ENCODE measurements at regions not wholly inside any gene's neighbourhood (a gene's known extent, or its start where the extent isn't known, plus 50 kb on each side); places are given as distances from the start of the nearest gene placed in this dataset.

GRCh38 chr5:8013948-8014710 lies 145.2 kb downstream of the MTRR start:
- Mint-ChIP-seq H3K27me3 (ENCODE audit: low read depth) (peaks cover 3% of the 10 kb centered on the region), H3K4me3 (no peak overlapping the region), H3K4me1 (ENCODE audit: low read depth) (no peaks in the 10 kb centered on the region), H3K9me3 (peaks cover 7% of the 10 kb centered on the region), H3K36me3 (ENCODE audit: insufficient read depth) (no peaks in the 10 kb centered on the region)
- ATAC-seq = no peak
- DNase-seq = no peak

DNA sequence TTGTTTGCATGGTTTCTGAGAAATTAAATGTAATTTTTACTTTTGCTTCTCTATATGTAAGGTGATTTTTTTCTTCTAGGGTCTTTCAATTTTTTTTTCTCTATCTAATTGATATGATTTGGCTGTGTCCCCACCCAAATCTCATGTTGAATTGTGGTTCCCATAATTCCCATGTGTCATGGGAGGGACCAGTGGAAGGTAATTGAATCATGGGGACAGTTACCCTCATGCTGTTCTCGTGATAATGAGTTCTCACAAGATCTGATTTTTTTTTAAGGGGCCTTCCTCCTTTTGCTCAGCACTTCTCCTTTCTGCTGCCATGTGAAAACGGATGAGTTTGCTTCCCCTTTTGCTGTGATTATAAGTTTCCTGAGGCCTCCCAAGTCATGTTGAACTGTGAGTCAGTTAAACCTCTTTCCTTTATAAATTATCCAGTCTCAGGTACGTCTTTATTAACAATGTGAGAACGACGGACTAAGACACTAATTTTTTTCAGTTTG lies 150.8 kb downstream of the MTRR start:
- Mint-ChIP-seq H3K27me3 (ENCODE audit: low read depth) (no peaks in the 10 kb centered on the region), H3K9me3 (peaks cover 7% of the 10 kb centered on the region), H3K4me3 (no peak overlapping the region), H3K36me3 (ENCODE audit: insufficient read depth) (no peaks in the 10 kb centered on the region), H3K4me1 (ENCODE audit: low read depth) (no peaks in the 10 kb centered on the region)
- no peak for ATAC-seq
- no peak for DNase-seq

- Mint-ChIP-seq H3K4me3 (no peak overlapping the region), H3K4me1 (ENCODE audit: low read depth) (no peaks in the 10 kb centered on the region), H3K9me3 (peaks cover 7% of the 10 kb centered on the region), H3K27me3 (ENCODE audit: low read depth) (no peaks in the 10 kb centered on the region), H3K36me3 (ENCODE audit: insufficient read depth) (no peaks in the 10 kb centered on the region)
- DNase-seq = no peak
- no peak for ATAC-seq
These were observed 152.0 kb downstream of the MTRR start for GRCh38 chr5:8020861-8021514.

GRCh38 chr5:8028243-8028642 lies 159.3 kb downstream of the MTRR start:
- no peaks in the 10 kb centered on the region for H3K4me1 Mint-ChIP-seq (ENCODE audit: low read depth)
- no peaks in the 10 kb centered on the region for H3K9me3 Mint-ChIP-seq
- no peak for DNase-seq
- H3K27me3 Mint-ChIP-seq (ENCODE audit: low read depth) = no peaks in the 10 kb centered on the region
- no peak for ATAC-seq
- H3K36me3 Mint-ChIP-seq (ENCODE audit: insufficient read depth) = no peaks in the 10 kb centered on the region
- H3K4me3 Mint-ChIP-seq = no peak overlapping the region

- Mint-ChIP-seq H3K9me3 (no peaks in the 10 kb centered on the region), H3K4me3 (no peak overlapping the region)
These were observed 164.3 kb downstream of the MTRR start for GRCh38 chr5:8033261-8033660.

DNA sequence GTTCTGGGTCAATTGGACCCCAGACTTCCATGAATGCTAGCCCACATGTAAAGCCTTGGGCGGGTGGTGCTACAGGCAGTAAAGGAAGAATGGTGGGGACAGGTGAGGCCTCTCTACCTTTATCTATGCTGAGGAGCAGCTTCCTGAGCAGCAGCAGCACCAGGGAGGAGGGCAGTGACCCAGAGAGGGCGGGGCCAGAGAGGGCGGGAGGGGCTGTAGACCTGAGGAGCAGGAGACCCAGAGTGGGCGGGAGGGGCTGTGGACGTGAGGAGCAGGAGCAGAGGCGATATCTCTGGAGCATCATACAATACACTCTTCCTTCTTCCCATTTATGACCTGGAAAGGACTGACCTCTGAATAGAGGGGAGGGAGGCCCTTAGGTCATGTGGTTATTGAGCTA lies 165.9 kb downstream of the MTRR start:
- Mint-ChIP-seq H3K27me3 (ENCODE audit: low read depth) (no peaks in the 10 kb centered on the region), H3K36me3 (ENCODE audit: insufficient read depth) (no peaks in the 10 kb centered on the region), H3K4me3 (no peak overlapping the region), H3K9me3 (peaks cover 2% of the 10 kb centered on the region), H3K4me1 (ENCODE audit: low read depth) (no peaks in the 10 kb centered on the region)
- ATAC-seq (no peak), DNase-seq (no peak)

More at GRCh38 chr5:8033261-8033660, 164.3 kb downstream of the MTRR start:
- H3K27me3 Mint-ChIP-seq (ENCODE audit: low read depth) = no peaks in the 10 kb centered on the region
- DNase-seq (no peak), ATAC-seq (no peak)
- no peaks in the 10 kb centered on the region for H3K36me3 Mint-ChIP-seq (ENCODE audit: insufficient read depth)
- no peaks in the 10 kb centered on the region for H3K4me1 Mint-ChIP-seq (ENCODE audit: low read depth)

GRCh38 chr5:8048920-8049319 lies 180.0 kb downstream of the MTRR start:
- Mint-ChIP-seq H3K27me3 (ENCODE audit: low read depth) (no peaks in the 10 kb centered on the region), H3K4me3 (no peak overlapping the region)

DNA sequence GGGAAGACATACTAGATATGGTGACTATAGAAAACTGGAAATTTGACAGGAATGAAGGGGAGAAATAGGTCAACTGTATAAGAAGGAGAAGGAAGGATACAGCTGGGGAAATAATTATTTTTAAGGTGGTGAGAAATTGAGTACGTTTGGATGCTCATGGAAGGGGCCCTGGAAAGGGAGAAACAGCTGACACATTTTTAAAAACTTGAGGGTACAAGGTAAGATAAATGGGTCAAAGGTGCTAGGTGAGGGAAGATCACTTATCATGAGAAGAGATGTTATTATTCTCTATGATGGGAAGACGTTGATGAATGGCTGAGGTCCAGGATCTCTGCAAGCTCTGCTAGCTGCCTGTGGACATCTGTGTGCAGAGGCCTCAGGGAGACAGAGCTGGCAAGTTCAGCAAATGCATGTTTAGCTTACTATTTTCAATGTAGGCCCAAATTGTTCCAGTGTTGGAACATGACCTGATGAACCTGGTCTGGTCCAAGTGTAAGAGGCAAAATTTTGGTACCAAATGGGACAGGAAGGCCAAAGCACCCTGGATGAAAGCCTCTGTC lies 181.7 kb downstream of the MTRR start:
- Mint-ChIP-seq H3K4me1 (ENCODE audit: low read depth) (no peaks in the 10 kb centered on the region), H3K9me3 (peaks cover 17% of the 10 kb centered on the region), H3K4me3 (no peak overlapping the region), H3K27me3 (ENCODE audit: low read depth) (no peaks in the 10 kb centered on the region), H3K36me3 (ENCODE audit: insufficient read depth) (no peaks in the 10 kb centered on the region)
- DNase-seq = no peak
- ATAC-seq = no peak

More at GRCh38 chr5:8048920-8049319, 180.0 kb downstream of the MTRR start:
- ATAC-seq = no peak
- Mint-ChIP-seq H3K4me1 (ENCODE audit: low read depth) (no peaks in the 10 kb centered on the region), H3K36me3 (ENCODE audit: insufficient read depth) (no peaks in the 10 kb centered on the region), H3K9me3 (peaks cover 17% of the 10 kb centered on the region)
- no peak for DNase-seq

DNA sequence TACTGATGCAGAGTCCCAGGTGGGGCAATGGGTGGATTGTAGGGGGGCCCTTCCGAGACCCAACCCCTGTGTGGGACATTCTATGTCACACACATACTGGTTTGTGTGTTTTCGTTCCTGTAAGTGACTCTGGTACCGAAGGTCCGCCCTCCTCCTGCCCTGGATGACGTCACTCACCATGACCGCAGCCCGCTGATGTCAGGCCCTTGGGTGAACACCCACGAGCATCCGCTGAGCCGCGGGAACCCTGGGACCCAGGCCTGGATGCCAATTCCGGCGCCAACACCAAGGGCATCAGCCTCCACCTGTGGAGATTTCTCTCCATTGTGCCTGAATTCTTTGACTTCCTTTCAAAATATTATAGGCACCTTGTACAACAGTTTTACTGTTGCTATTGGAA lies 184.3 kb downstream of the MTRR start:
- Mint-ChIP-seq H3K36me3 (ENCODE audit: insufficient read depth) (no peaks in the 10 kb centered on the region), H3K27me3 (ENCODE audit: low read depth) (no peaks in the 10 kb centered on the region), H3K4me3 (no peak overlapping the region), H3K4me1 (ENCODE audit: low read depth) (no peaks in the 10 kb centered on the region), H3K9me3 (peaks cover 21% of the 10 kb centered on the region)
- DNase-seq (no peak), ATAC-seq (no peak)

- peaks cover 4% of the 10 kb centered on the region for H3K9me3 Mint-ChIP-seq
- H3K27me3 Mint-ChIP-seq (ENCODE audit: low read depth) = no peaks in the 10 kb centered on the region
- H3K4me1 Mint-ChIP-seq (ENCODE audit: low read depth) = no peaks in the 10 kb centered on the region
- no peak for DNase-seq
- ATAC-seq = no peak
- no peaks in the 10 kb centered on the region for H3K36me3 Mint-ChIP-seq (ENCODE audit: insufficient read depth)
- no peak overlapping the region for H3K4me3 Mint-ChIP-seq
These were observed 188.8 kb downstream of the MTRR start for GRCh38 chr5:8057769-8058168.

GRCh38 chr5:8058616-8059190 lies 189.8 kb downstream of the MTRR start:
- no peaks in the 10 kb centered on the region for H3K36me3 Mint-ChIP-seq (ENCODE audit: insufficient read depth)
- DNase-seq = no peak
- no peak overlapping the region for H3K4me3 Mint-ChIP-seq
- H3K27me3 Mint-ChIP-seq (ENCODE audit: low read depth) = no peaks in the 10 kb centered on the region
- no peaks in the 10 kb centered on the region for H3K4me1 Mint-ChIP-seq (ENCODE audit: low read depth)
- no peak for ATAC-seq
- H3K9me3 Mint-ChIP-seq = peaks cover 4% of the 10 kb centered on the region

GRCh38 chr5:8059337-8059736 lies 190.4 kb downstream of the MTRR start:
- DNase-seq (no peak), ATAC-seq (no peak)
- H3K9me3 Mint-ChIP-seq = peaks cover 8% of the 10 kb centered on the region
- no peaks in the 10 kb centered on the region for H3K36me3 Mint-ChIP-seq (ENCODE audit: insufficient read depth)
- H3K27me3 Mint-ChIP-seq (ENCODE audit: low read depth) = peaks cover 3% of the 10 kb centered on the region
- no peak overlapping the region for H3K4me3 Mint-ChIP-seq
- H3K4me1 Mint-ChIP-seq (ENCODE audit: low read depth) = no peaks in the 10 kb centered on the region

DNA sequence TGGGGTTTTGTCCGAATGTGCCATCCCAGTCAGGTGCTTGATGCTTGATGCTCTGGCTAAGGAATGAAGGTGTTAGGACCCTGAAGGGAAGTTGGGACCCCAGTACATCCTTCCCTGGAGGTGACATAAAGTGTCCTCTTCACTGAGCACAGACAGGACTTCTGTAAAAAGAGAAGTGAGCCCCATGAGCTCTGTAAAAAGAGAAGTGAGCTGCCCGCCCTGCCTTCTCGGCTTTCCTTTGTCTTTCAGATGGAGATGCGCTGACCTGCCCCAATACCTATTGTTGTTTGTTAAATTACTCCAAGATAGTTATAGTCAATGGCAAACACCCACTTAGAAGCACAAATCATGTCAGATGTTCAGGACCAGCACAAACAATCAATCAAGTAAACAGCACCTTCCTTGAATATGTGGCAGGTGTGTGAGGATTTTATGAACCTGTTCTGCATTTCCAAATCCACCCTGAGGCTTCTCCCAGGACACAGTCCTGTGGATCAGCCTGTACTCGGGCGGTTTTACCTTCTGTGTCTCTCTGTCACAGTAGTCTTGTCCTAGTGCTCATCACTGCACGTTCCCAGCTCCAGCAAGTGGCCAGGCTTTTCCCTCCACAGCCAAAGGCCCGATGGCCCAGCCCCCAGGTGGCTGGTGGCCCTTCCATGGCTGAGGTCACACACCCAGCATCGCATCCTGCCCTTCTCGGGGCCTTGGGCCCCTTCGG lies 191.4 kb downstream of the MTRR start:
- H3K36me3 Mint-ChIP-seq (ENCODE audit: insufficient read depth) = no peaks in the 10 kb centered on the region
- H3K4me3 Mint-ChIP-seq = no peak overlapping the region
- no peaks in the 10 kb centered on the region for H3K4me1 Mint-ChIP-seq (ENCODE audit: low read depth)
- peaks cover 8% of the 10 kb centered on the region for H3K9me3 Mint-ChIP-seq
- no peak for DNase-seq
- ATAC-seq = no peak
- peaks cover 3% of the 10 kb centered on the region for H3K27me3 Mint-ChIP-seq (ENCODE audit: low read depth)

DNA sequence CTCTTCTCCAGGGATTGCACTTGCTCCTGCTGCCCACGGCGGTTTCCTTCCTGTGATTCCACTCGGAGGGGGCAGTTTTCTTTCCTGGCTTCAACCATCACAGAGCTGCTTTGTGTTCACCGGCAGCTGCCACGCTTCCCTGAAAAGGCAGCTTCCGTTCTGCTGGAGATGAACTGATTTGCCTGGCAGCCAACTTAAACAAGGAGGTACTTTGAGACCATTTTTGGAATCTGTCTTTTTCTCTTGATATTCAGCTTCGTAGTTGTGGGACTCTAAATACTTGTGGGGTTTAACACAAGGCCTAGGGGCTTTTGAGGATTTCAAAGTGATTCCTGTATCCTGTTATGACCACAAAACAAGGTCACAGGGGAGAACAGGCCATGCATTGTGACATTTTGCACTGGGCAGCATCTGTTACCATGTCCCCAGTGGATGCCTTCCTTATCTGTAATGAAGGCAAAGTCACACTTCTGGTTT lies 192.0 kb downstream of the MTRR start:
- Mint-ChIP-seq H3K4me1 (ENCODE audit: low read depth) (no peaks in the 10 kb centered on the region), H3K36me3 (ENCODE audit: insufficient read depth) (no peaks in the 10 kb centered on the region), H3K9me3 (peaks cover 8% of the 10 kb centered on the region), H3K4me3 (no peak overlapping the region), H3K27me3 (ENCODE audit: low read depth) (peaks cover 3% of the 10 kb centered on the region)
- ATAC-seq (no peak), DNase-seq (no peak)
